BE2C (cell line): ENCODE measurements at regions not wholly inside any gene's neighbourhood (a gene's known extent, or its start where the extent isn't known, plus 50 kb on each side); places are given as distances from the start of the nearest gene placed in this dataset.
A peak's percentile ranks its signal among the peaks of the same experiment; 100 is the strongest.

Experiments used
- DNase-seq: peaks from one replicate; pipeline ENCODE4 v3.0.0-alpha.2; 2020
- H3K27me3 ChIP-seq: fragments of 250-450 bp; sonication (Bioruptor Pico); 2 replicates; pipeline ENCODE4 v1.5.1; 2020; ENCODE audit warnings: mild to moderate bottlenecking
- H3K36me3 ChIP-seq: fragments of 250-450 bp; sonication (Bioruptor Pico); 2 replicates; pipeline ENCODE4 v1.5.1; 2020; ENCODE audit warnings: mild to moderate bottlenecking
- H3K4me1 ChIP-seq: fragments of 250-450 bp; sonication (Bioruptor Pico); 2 replicates; pipeline ENCODE4 v1.5.1; 2020
- H3K4me3 ChIP-seq: 2 replicates; pipeline ENCODE4 v1.5.1; 2011; ENCODE audit warnings: low read depth, low read length
- H3K9me3 ChIP-seq: fragments of 250-450 bp; sonication (Bioruptor Pico); 2 replicates; pipeline ENCODE4 v1.5.1; 2020
- TF ChIP-seq, protein P1 (sequence below): IDR thresholded peaks from 2 replicates; pipeline ENCODE4 v1.5.1; 2012; ENCODE audit warnings: mild to moderate bottlenecking, low read depth, low read length

DNA sequence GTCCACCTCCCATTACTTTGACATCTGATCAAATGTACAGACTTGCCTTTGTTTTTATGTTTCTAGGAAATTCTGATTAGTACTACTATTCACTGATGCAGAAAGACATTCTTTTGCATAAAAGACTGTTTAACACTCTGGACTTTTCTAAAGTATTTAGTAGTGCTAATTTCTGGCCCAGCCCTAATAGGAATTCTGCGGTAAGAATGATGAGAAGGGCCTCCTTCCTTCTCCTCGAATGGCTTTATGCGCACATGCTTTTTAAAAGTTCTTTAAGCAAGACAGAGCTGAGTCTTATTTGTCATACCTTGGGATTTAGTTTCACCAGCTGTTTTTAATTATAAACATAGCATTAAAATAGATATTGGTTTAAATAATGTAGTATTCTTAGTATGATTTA lies 192.3 kb upstream of the RBMS3 start:
- H3K27me3 ChIP-seq = no peaks in the 10 kb centered on the region
- no peaks in the 10 kb centered on the region for H3K4me1 ChIP-seq
- no peaks in the 10 kb centered on the region for H3K36me3 ChIP-seq
- H3K9me3 ChIP-seq = no peaks in the 10 kb centered on the region
- no peak for DNase-seq
- TF ChIP-seq, protein P1, sequence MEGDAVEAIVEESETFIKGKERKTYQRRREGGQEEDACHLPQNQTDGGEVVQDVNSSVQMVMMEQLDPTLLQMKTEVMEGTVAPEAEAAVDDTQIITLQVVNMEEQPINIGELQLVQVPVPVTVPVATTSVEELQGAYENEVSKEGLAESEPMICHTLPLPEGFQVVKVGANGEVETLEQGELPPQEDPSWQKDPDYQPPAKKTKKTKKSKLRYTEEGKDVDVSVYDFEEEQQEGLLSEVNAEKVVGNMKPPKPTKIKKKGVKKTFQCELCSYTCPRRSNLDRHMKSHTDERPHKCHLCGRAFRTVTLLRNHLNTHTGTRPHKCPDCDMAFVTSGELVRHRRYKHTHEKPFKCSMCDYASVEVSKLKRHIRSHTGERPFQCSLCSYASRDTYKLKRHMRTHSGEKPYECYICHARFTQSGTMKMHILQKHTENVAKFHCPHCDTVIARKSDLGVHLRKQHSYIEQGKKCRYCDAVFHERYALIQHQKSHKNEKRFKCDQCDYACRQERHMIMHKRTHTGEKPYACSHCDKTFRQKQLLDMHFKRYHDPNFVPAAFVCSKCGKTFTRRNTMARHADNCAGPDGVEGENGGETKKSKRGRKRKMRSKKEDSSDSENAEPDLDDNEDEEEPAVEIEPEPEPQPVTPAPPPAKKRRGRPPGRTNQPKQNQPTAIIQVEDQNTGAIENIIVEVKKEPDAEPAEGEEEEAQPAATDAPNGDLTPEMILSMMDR = no peak
- H3K4me3 ChIP-seq = no peak overlapping the region

DNA sequence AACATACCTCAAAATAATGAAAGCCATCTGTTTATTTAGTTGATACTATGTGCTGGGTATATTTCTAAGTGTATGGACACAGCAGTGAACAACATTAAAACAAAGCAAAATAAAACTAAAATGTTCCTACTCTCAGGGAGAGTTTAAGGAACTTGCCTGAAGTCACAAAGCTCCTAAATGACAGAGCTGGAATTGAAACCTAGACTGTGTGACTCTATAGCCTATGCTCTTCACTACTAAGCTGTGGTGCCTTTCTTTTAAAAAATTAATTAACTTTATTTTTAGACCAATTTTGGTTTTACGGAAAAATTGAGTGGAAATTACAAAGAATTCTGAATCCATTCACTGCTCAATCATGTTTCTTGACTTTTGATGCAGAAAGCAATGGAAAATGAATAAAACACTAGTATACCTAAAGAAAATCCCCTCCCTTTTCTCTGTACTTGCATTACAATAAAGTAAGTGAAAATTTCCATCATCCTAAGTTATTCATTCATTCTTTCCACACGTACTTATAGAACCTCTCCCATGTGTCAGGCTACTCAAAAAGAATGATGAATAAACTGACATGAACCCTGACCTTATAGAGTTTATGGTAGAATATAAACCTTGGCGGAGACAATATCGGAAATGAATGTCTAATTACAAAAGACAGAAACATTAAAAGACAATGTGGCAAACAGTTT lies 189.8 kb upstream of the RBMS3 start:
- DNase-seq = no peak
- H3K4me1 ChIP-seq = no peaks in the 10 kb centered on the region
- no peaks in the 10 kb centered on the region for H3K9me3 ChIP-seq
- H3K36me3 ChIP-seq = no peaks in the 10 kb centered on the region
- no peaks in the 10 kb centered on the region for H3K27me3 ChIP-seq
- no peak overlapping the region for H3K4me3 ChIP-seq
- TF ChIP-seq, protein P1 = no peak

DNA sequence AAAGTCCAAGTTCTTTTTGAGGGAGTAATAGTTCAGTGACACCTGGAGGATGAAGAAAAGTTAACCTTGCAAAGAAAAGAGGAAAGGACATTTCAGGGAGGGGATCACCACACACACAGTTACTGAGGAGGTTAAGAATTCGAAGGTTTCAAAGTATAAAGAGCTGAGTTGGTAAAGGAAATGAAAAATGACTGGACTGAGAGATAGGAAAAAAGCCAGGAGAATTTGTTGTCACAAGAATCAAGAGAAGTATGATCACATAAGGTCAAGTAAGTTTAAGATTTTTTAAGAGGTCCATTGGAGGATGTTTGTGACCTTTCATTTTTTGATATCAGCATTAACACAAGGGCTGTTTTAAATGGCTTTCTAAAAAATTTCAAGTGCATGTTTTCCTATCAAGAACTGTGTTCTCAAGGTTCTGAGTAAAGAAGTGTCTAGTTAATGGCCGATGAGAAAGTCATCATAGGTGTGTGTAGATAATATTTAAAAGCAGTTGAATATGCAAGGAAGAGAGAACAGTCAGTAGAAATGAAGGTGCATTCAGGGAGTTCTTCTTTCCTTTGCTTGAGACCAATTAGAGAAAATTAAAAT lies 189.2 kb upstream of the RBMS3 start:
- H3K9me3 ChIP-seq = no peaks in the 10 kb centered on the region
- H3K27me3 ChIP-seq = no peaks in the 10 kb centered on the region
- no peak overlapping the region for H3K4me3 ChIP-seq
- H3K4me1 ChIP-seq = no peaks in the 10 kb centered on the region
- H3K36me3 ChIP-seq = no peaks in the 10 kb centered on the region
- no peak for DNase-seq
- TF ChIP-seq, protein P1 = no peak

DNA sequence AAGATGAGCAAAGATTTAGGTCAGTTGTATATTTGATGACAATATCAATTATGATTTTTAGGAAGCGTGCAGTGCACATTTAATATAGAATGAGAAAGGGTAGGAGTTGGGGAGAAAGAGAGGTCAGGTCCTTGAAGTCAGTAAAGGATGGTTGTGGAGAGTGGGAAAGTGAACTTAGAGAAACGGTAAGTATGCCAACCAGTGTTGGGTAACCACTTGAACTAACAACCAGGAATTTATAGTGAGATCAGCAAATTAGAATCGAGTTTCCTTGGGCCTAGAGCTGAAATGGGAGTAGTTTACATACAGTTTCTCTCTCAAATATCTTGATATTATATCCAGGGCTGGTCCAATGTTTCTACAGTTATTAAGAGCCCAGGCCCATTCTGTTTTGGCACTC lies 188.5 kb upstream of the RBMS3 start:
- Histone ChIP-seq H3K36me3 (no peaks in the 10 kb centered on the region), H3K4me3 (no peak overlapping the region)

DNA sequence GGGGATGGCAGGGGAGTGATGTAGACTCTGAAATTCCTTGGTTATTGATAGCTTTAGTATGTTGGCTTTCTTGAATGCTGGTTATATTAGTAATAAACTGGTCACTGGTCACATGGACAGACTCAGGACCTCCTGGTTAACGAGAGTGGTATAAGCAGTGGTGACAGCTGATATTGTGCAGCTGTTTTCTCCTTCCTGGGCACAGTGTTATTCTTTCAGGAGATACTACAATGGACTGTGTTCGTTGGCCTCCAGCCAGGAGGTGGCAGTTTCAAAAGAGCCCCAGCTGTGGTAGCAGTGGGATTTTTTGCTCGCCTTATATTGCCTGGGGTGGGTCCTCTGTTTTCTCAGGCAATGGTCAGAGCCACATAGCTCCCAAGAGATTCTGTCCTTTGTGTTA lies 181.6 kb upstream of the RBMS3 start:
- Histone ChIP-seq H3K36me3 (no peaks in the 10 kb centered on the region), H3K4me3 (no peak overlapping the region), H3K4me1 (no peaks in the 10 kb centered on the region), H3K9me3 (no peaks in the 10 kb centered on the region), H3K27me3 (no peaks in the 10 kb centered on the region)
- DNase-seq = peak; percentile 31
- TF ChIP-seq, protein P1 = no peak

More for the DNA sequence above, 188.5 kb upstream of the RBMS3 start:
- Histone ChIP-seq H3K9me3 (no peaks in the 10 kb centered on the region), H3K4me1 (no peaks in the 10 kb centered on the region), H3K27me3 (no peaks in the 10 kb centered on the region)
- TF ChIP-seq, protein P1 = no peak
- DNase-seq = no peak

DNA sequence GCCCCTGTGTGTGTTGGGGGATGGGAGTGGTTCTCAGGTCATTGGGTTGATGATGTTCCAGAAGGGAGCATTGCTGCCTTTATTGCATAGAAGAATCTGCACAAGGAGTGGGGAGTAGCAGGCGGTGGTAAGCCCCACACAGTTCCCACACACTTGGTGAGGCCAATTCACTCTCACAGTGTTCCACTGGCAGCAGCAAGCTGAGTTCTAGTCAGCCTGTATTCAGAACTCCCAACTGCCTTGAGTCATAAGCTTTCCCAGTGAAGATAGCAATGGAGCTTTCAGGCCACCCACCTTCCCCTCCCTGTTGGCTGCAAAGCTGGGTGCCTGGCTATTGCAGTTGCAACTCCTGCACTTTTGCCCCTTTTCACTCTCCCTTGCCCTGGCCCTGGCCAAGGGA lies 181.1 kb upstream of the RBMS3 start:
- DNase-seq = no peak
- Histone ChIP-seq H3K9me3 (no peaks in the 10 kb centered on the region), H3K4me1 (no peaks in the 10 kb centered on the region), H3K36me3 (no peaks in the 10 kb centered on the region), H3K27me3 (no peaks in the 10 kb centered on the region), H3K4me3 (no peak overlapping the region)
- TF ChIP-seq, protein P1 = no peak
